RWPE2 (cell line): ENCODE measurements at regions not wholly inside any gene's neighbourhood (a gene's known extent, or its start where the extent isn't known, plus 50 kb on each side); places are given as distances from the start of the nearest gene placed in this dataset.

Source experiments
- ATAC-seq: fragments of 200-7000 bp; cut with Tn5 transposase; 3 replicates; pipeline ENCODE4 v1.9.1; 2021; ENCODE audit warnings: low read depth
- DNase-seq: peaks from one replicate; pipeline ENCODE4 v3.0.0-alpha.2; 2020; ENCODE audit warnings: low spot score
- H3K27ac ChIP-seq: fragments of 450-650 bp; 2 replicates; pipeline ENCODE4 v1.5.1; 2017; ENCODE audit warnings: mild to moderate bottlenecking; ENCODE audit not compliant: poor library complexity, severe bottlenecking
- H3K27me3 ChIP-seq: fragments of 250-450 bp; sonication (Bioruptor Pico); 2 replicates; pipeline ENCODE4 v1.5.1; 2021; ENCODE audit warnings: mild to moderate bottlenecking, moderate library complexity; ENCODE audit not compliant: insufficient read depth, poor library complexity, severe bottlenecking
- H3K36me3 ChIP-seq: fragments of 250-450 bp; sonication (Bioruptor Pico); 2 replicates; pipeline ENCODE4 v1.5.1; 2020; ENCODE audit warnings: low read depth, mild to moderate bottlenecking, moderate library complexity
- H3K4me1 ChIP-seq: fragments of 250-450 bp; sonication (Bioruptor Pico); 2 replicates; pipeline ENCODE4 v1.5.1; 2021; ENCODE audit warnings: mild to moderate bottlenecking, moderate library complexity; ENCODE audit not compliant: insufficient read depth, poor library complexity, severe bottlenecking
- H3K4me3 ChIP-seq: fragments of 250-450 bp; sonication (Bioruptor Pico); 2 replicates; pipeline ENCODE4 v1.5.1; 2021; ENCODE audit warnings: mild to moderate bottlenecking, moderate library complexity; ENCODE audit not compliant: severe bottlenecking
- H3K9me3 ChIP-seq: fragments of 250-450 bp; sonication (Bioruptor Pico); 2 replicates; pipeline ENCODE4 v1.5.1; 2021; ENCODE audit warnings: mild to moderate bottlenecking, moderate library complexity; ENCODE audit not compliant: severe bottlenecking
- TF ChIP-seq, protein P1 (sequence below): fragments of 450-650 bp; IDR thresholded peaks from one replicate; pipeline ENCODE4 v1.5.1; 2017; ENCODE audit warnings: mild to moderate bottlenecking, moderate library complexity; ENCODE audit not compliant: poor library complexity, severe bottlenecking

DNA sequence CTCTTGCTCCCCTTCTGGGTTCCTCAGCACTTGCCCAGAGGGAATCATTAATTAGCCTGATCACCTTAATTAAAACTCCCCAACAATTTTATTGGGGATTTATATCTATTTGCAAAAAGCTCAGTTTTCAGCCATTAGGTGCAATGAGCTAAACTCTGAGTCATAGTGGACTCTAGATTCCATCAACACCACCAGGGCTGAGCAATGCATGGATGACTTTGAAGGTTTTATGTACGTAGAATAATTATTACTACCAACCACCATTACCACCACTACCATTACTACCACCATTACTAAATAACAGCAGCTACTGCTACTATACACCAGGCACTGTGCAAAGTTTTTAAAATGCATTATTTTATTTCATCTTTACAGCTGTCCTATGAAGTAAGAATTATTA, 81.2 kb downstream of the ZNF621 start:
- Histone ChIP-seq H3K27me3 (no peaks in the 10 kb centered on the region), H3K4me1 (no peaks in the 10 kb centered on the region), H3K9me3 (no peaks in the 10 kb centered on the region), H3K36me3 (no peaks in the 10 kb centered on the region), H3K27ac (no peak overlapping the region), H3K4me3 (no peak overlapping the region)
- DNase-seq (no peak), ATAC-seq (no peak)
- TF ChIP-seq, protein P1, sequence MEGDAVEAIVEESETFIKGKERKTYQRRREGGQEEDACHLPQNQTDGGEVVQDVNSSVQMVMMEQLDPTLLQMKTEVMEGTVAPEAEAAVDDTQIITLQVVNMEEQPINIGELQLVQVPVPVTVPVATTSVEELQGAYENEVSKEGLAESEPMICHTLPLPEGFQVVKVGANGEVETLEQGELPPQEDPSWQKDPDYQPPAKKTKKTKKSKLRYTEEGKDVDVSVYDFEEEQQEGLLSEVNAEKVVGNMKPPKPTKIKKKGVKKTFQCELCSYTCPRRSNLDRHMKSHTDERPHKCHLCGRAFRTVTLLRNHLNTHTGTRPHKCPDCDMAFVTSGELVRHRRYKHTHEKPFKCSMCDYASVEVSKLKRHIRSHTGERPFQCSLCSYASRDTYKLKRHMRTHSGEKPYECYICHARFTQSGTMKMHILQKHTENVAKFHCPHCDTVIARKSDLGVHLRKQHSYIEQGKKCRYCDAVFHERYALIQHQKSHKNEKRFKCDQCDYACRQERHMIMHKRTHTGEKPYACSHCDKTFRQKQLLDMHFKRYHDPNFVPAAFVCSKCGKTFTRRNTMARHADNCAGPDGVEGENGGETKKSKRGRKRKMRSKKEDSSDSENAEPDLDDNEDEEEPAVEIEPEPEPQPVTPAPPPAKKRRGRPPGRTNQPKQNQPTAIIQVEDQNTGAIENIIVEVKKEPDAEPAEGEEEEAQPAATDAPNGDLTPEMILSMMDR = no peak

DNA sequence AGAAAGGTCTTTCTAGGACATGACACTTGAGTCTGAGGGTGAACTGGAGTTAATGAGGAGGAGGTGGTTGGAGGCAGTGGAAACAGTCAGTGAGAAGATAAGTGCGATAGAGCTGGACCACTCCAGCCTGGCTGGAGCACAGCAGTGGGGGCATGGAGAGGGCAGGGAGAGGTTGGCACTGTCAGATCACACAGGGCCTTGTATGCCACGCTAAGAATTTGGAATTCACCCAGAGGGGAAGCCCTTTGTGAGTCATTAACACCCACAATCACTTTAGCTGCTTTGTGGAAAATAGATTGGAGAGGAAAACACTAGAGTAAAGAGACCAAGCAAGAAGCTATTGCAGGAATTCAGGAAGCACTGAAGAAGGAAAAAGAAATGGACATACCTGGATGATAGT, 83.3 kb downstream of the ZNF621 start:
- TF ChIP-seq, protein P1 = no peak
- DNase-seq (no peak), ATAC-seq (no peak)
- Histone ChIP-seq H3K27ac (no peak overlapping the region), H3K27me3 (no peaks in the 10 kb centered on the region), H3K4me1 (no peaks in the 10 kb centered on the region), H3K36me3 (no peaks in the 10 kb centered on the region), H3K9me3 (no peaks in the 10 kb centered on the region), H3K4me3 (no peak overlapping the region)

DNA sequence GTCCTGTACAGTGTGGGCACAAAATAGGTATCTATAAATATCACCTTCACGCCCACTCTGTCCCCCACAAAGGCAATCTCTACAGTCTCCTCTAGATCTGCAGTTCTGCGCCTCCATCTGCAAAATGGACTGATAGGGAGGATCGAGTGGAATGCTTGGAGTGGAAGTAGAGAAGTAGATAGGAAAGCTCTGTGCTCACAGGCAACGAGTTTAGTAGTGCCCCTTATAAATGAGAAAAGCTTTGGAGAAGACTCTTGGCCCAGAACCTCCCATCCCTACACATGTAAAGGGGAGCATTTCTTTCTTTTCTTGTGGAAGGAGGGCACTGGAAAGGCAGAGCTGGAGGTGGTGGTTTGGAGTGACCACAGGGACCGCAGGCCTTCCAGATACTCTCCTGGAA, 88.5 kb downstream of the ZNF621 start:
- no peaks in the 10 kb centered on the region for H3K9me3 ChIP-seq
- ATAC-seq (no peak), DNase-seq (no peak)
- no peaks in the 10 kb centered on the region for H3K4me1 ChIP-seq
- no peak overlapping the region for H3K27ac ChIP-seq
- TF ChIP-seq, protein P1 = no peak
- no peaks in the 10 kb centered on the region for H3K27me3 ChIP-seq
- H3K4me3 ChIP-seq = no peak overlapping the region
- H3K36me3 ChIP-seq = no peaks in the 10 kb centered on the region

DNA sequence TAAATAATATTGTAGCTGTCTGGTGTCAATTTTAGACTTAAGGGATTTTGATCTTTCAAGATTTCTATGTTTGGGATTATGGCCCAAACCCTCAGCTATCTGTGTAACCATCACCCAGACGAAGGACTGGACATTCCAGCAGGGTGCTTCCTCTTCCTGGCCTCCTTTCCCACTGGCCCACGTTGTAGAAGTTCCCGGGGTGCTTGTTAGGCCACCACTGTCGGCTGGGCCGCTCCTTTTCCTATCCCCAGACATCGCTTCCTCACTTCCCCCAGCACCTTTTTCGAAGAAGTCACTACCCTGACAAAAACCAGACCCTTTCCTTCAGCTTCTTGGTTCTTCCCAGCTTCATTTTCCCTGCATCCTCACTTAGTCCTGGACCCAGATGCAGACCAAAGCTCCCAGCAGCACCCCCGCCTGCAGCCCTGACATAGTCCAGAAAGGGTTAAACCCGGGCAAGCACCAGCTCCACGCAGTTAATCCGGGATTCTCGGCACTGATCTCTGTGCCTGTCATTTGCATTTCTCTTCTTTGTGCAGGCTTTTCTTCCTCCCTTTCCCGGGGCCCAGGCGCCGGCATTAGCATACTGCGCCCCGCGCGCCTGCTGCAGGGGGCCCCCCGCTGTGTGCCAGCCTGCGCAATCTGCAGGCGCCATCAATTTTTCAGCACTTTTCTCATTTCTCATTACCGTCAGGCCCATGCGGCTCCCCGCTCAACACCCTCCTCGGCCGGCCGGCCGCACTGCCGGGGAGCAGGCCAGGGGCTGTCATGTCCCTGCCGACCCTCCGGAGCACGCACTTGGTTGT, 90.6 kb downstream of the ZNF621 start:
- Histone ChIP-seq H3K4me1 (no peaks in the 10 kb centered on the region), H3K36me3 (no peaks in the 10 kb centered on the region), H3K4me3 (no peak overlapping the region), H3K27me3 (no peaks in the 10 kb centered on the region), H3K27ac (no peak overlapping the region), H3K9me3 (no peaks in the 10 kb centered on the region)
- no peak for ATAC-seq
- TF ChIP-seq, protein P1 = no peak
- DNase-seq = no peak
